ENCODE measurements at regions not wholly inside any gene's neighbourhood (a gene's known extent, or its start where the extent isn't known, plus 50 kb on each side); places are given as distances from the start of the nearest gene placed in this dataset.

GRCh38 chr6:4295783-4296155 lies 160.4 kb upstream of the ECI2 start:
- TF ChIP-seq POLR2A (IDR thresholded peaks at IDR 0.05): no peak
- TF ChIP-seq POLR2AphosphoS5 (IDR thresholded peaks at IDR 0.05): no peak
- TF ChIP-seq CTCF (IDR thresholded peaks at IDR 0.05): no peak
- TF ChIP-seq EP300 (IDR thresholded peaks at IDR 0.05): no peak

All from sigmoid colon (tissue), 4 donors.